Liver (tissue), 8 donors: ENCODE measurements at regions not wholly inside any gene's neighbourhood (a gene's known extent, or its start where the extent isn't known, plus 50 kb on each side); places are given as distances from the start of the nearest gene placed in this dataset.

Experiments
- DNase-seq: peaks from one replicate; pipeline ENCODE4 v3.0.0-alpha.2; 2017; ENCODE audit warnings: low spot score
- H3K27ac ChIP-seq, 2 donors: one replicate each; pipeline ENCODE4 v1.7.0; 2013; ENCODE audit warnings: inconsistent platforms in 2 of 2, low read length in 2 of 2, control low read depth in 1 of 2, low read depth in 1 of 2, mild to moderate bottlenecking in 1 of 2
- H3K27me3 ChIP-seq, 4 donors: one replicate each; pipeline versions ENCODE4 v1.6.1 to v1.7.0; 2013; ENCODE audit warnings: low read length in 3 of 4, inconsistent platforms in 1 of 4, mild to moderate bottlenecking in 1 of 4, moderate library complexity in 1 of 4; ENCODE audit not compliant: control insufficient read depth in 4 of 4, insufficient read depth in 4 of 4
- H3K36me3 ChIP-seq, 4 donors: one replicate each; pipeline versions ENCODE4 v1.6.1 to v1.7.0; 2013; ENCODE audit warnings: low read length in 3 of 4, mild to moderate bottlenecking in 3 of 4, low read depth in 1 of 4, moderate library complexity in 1 of 4; ENCODE audit not compliant: control insufficient read depth in 4 of 4, insufficient read depth in 3 of 4
- H3K4me1 ChIP-seq, 4 donors: one replicate each; pipeline versions ENCODE4 v1.6.1 to v1.7.0; 2013; ENCODE audit warnings: low read length in 3 of 4, mild to moderate bottlenecking in 3 of 4, moderate library complexity in 1 of 4; ENCODE audit not compliant: control insufficient read depth in 4 of 4, insufficient read depth in 4 of 4
- H3K4me3 ChIP-seq, 3 donors: one replicate each; pipeline versions ENCODE4 v1.6.1 to v1.7.0; 2013; ENCODE audit warnings: low read length in 3 of 3, control low read depth in 1 of 3, low read depth in 1 of 3, mild to moderate bottlenecking in 1 of 3
- H3K9ac ChIP-seq, 2 donors: one replicate each; pipeline ENCODE4 v1.7.0; 2013; ENCODE audit warnings: low read length in 2 of 2, mild to moderate bottlenecking in 2 of 2, moderate library complexity in 2 of 2, control low read depth in 1 of 2, low read depth in 1 of 2
- H3K9me3 ChIP-seq, 4 donors: one replicate each; pipeline versions ENCODE4 v1.6.1 to v1.7.0; 2013; ENCODE audit warnings: low read length in 3 of 4; ENCODE audit not compliant: control insufficient read depth in 4 of 4
- ATF3 ChIP-seq: IDR thresholded peaks from 2 replicates; pipeline ENCODE4 v1.6.1; 2016; ENCODE audit warnings: antibody characterized with exemption
- CTCF ChIP-seq: fragments of 150-350 bp; IDR thresholded peaks from 2 replicates; pipeline ENCODE4 v1.5.1; 2017; ENCODE audit warnings: improper control_type of control experiment, low read depth, low read length; ENCODE audit not compliant: missing input control
- EGR1 ChIP-seq, 2 donors: IDR thresholded peaks; 2 replicates each; pipeline ENCODE4 v1.6.1; 2016 to 2018; ENCODE audit warnings: antibody characterized with exemption in 2 of 2, low read depth in 2 of 2
- FOXA2 ChIP-seq: IDR thresholded peaks from 2 replicates; pipeline ENCODE4 v1.6.1; 2016; ENCODE audit warnings: antibody characterized with exemption
- GABPA ChIP-seq, 2 donors: IDR thresholded peaks in 1 of 2; conservative IDR thresholded peaks in 1 of 2; 2 replicates each; pipeline ENCODE4 v1.6.1; 2016; ENCODE audit warnings: antibody characterized with exemption in 2 of 2, mild to moderate bottlenecking in 1 of 2, moderate library complexity in 1 of 2
- HNF4A ChIP-seq, 2 donors: conservative IDR thresholded peaks; 2 replicates each; pipeline ENCODE4 v1.6.1; 2016; ENCODE audit warnings: antibody characterized with exemption in 2 of 2, mild to moderate bottlenecking in 2 of 2
- JUND ChIP-seq, 2 donors: IDR thresholded peaks; 2 replicates each; pipeline ENCODE4 v1.6.1; 2016; ENCODE audit warnings: antibody characterized with exemption in 2 of 2
- NR2F2 ChIP-seq: IDR thresholded peaks from 2 replicates; pipeline ENCODE4 v1.6.1; 2016; ENCODE audit warnings: antibody characterized with exemption
- RXRA ChIP-seq, 2 donors: IDR thresholded peaks; 2 replicates each; pipeline ENCODE4 v1.6.1; 2017 to 2018; ENCODE audit warnings: antibody characterized with exemption in 2 of 2, mild to moderate bottlenecking in 1 of 2
- SP1 ChIP-seq: IDR thresholded peaks from 2 replicates; pipeline ENCODE4 v1.6.1; 2018; ENCODE audit warnings: antibody characterized with exemption, mild to moderate bottlenecking
- YY1 ChIP-seq: IDR thresholded peaks from 2 replicates; pipeline ENCODE4 v1.6.1; 2016; ENCODE audit warnings: antibody characterized with exemption, mild to moderate bottlenecking
- ZBTB33 ChIP-seq: IDR thresholded peaks from 2 replicates; pipeline ENCODE4 v1.6.1; 2016; ENCODE audit warnings: antibody characterized with exemption
- WGBS: extraction: QIAGEN DNeasy Blood & Tissue Kit; methylation state at CpG from one replicate; pipeline ENCODE4 v1.1.7; 2013; 5-methylcytosine and 5-hydroxymethylcytosine counted together
- TF ChIP-seq, protein P1 (sequence below): IDR thresholded peaks from 2 replicates; pipeline ENCODE4 v1.6.1; 2016; ENCODE audit warnings: antibody characterized with exemption
- TF ChIP-seq, protein P2 (sequence below): IDR thresholded peaks from 2 replicates; pipeline ENCODE4 v1.6.1; 2016; ENCODE audit warnings: antibody characterized with exemption, mild to moderate bottlenecking
- donor health status: healthy.
- donor health status: healthy.
- donor health status: healthy.
- donor health status: healthy.
- donor health status: healthy.

DNA sequence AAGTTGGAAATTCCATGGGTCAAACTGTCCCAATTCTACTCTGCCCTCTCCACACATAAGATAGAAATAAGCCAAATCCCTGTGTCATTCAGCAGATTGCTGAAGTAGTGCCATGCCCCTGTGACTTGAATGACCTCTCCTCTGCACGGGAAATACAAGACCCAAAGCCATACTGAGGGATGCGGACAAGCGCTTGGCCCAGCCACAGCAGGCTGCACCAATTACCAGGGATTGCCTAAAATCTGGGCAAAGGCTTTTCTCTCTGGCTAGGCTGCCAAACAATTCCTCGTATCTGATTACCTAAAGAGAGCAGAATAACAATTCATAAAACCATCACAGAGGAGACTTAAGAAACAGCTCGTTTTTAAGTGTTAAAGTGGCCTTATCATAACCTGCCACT, 421.8 kb upstream of the JARID2 start:
- DNase-seq = no peak
- TF ChIP-seq, protein P1, sequence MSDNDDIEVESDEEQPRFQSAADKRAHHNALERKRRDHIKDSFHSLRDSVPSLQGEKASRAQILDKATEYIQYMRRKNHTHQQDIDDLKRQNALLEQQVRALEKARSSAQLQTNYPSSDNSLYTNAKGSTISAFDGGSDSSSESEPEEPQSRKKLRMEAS = no peak
- TF ChIP-seq ZBTB33 = no peak
- TF ChIP-seq FOXA2 = no peak
- TF ChIP-seq CTCF = no peak
- no peak for TF ChIP-seq ATF3
- no peak for TF ChIP-seq RXRA (IDR thresholded peaks at IDR 0.05)
- no peak for TF ChIP-seq GABPA (IDR thresholded peaks at IDR 0.05 in 1 of 2, conservative IDR thresholded peaks at IDR 0.05 in 1 of 2)
- no peak for TF ChIP-seq NR2F2
- TF ChIP-seq JUND (IDR thresholded peaks at IDR 0.05) = no peak

DNA sequence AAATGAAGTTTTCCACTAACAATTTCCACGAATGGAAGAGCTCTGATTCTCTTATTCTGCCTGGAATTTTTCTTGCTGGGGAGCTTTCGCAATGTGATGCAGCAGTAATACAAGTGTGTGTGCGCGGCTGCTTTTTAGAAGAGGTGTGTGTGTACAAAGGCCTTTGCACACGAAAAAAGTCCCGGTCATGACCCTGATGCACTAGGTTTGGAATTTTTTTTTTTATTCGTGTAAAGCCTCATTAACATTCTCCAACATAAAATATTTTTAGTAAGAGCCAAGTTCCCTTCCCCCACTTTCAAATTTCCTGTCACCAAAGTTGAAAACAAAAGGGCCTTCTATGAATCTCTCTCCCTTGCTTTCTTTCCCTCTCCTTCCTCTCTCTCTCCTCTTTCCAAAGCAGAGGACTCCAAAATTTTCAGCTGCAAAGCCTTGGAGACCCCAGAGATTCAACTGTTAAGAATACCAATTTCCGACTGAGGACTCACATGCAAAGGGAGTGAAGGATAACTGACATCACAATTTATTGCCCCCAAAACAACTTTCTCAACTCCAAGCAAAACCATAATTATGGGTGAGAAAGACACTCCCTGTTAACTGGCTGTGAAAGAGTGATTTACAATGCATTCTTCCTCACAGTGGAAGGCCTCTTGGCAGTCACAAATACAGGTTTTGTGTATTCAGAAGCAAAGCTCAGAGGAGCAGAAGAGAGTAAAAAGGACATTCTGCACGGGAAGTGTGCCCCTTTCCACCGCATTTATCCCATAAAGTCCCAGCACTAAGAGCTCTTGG, 421.2 kb upstream of the JARID2 start:
- Histone ChIP-seq H3K27me3 (no peaks in the 10 kb centered on the region), H3K4me3 (no peak overlapping the region), H3K36me3 (no peaks in the 10 kb centered on the region), H3K27ac (no peak overlapping the region), H3K9me3 (no peaks in the 10 kb centered on the region), H3K4me1 (no peaks in the 10 kb centered on the region), H3K9ac (no peak overlapping the region)
- TF ChIP-seq ZBTB33 (no peak), EGR1 (IDR thresholded peaks at IDR 0.05; ENCODE audit: low read depth in 2 of 2) (no peak), SP1 (no peak), RXRA (IDR thresholded peaks at IDR 0.05) (no peak), JUND (IDR thresholded peaks at IDR 0.05) (no peak), YY1 (no peak), CTCF (no peak), NR2F2 (no peak), HNF4A (conservative IDR thresholded peaks at IDR 0.05) (no peak), FOXA2 (no peak), ATF3 (no peak)
- TF ChIP-seq, protein P2, sequence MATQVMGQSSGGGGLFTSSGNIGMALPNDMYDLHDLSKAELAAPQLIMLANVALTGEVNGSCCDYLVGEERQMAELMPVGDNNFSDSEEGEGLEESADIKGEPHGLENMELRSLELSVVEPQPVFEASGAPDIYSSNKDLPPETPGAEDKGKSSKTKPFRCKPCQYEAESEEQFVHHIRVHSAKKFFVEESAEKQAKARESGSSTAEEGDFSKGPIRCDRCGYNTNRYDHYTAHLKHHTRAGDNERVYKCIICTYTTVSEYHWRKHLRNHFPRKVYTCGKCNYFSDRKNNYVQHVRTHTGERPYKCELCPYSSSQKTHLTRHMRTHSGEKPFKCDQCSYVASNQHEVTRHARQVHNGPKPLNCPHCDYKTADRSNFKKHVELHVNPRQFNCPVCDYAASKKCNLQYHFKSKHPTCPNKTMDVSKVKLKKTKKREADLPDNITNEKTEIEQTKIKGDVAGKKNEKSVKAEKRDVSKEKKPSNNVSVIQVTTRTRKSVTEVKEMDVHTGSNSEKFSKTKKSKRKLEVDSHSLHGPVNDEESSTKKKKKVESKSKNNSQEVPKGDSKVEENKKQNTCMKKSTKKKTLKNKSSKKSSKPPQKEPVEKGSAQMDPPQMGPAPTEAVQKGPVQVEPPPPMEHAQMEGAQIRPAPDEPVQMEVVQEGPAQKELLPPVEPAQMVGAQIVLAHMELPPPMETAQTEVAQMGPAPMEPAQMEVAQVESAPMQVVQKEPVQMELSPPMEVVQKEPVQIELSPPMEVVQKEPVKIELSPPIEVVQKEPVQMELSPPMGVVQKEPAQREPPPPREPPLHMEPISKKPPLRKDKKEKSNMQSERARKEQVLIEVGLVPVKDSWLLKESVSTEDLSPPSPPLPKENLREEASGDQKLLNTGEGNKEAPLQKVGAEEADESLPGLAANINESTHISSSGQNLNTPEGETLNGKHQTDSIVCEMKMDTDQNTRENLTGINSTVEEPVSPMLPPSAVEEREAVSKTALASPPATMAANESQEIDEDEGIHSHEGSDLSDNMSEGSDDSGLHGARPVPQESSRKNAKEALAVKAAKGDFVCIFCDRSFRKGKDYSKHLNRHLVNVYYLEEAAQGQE = no peak
- no peak for DNase-seq
- 68% methylated on average over 10 of the region's 10 CpGs for WGBS

More for the DNA sequence above, 421.8 kb upstream of the JARID2 start:
- H3K4me1 ChIP-seq = peaks cover 0 to 1% (median under 1%) of the 10 kb centered on the region in 4 donors
- no peaks in the 10 kb centered on the region for H3K27me3 ChIP-seq
- no peak overlapping the region for H3K27ac ChIP-seq
- H3K9me3 ChIP-seq = no peaks in the 10 kb centered on the region
- 73% methylated on average over 5 of the region's 5 CpGs for WGBS
- no peak overlapping the region for H3K9ac ChIP-seq
- no peak overlapping the region for H3K4me3 ChIP-seq
- H3K36me3 ChIP-seq = no peaks in the 10 kb centered on the region
